H9 (cell line): ENCODE measurements at regions not wholly inside any gene's neighbourhood (a gene's known extent, or its start where the extent isn't known, plus 50 kb on each side); places are given as distances from the start of the nearest gene placed in this dataset.

Experiments used
- DNase-seq: peaks from one replicate; pipeline ENCODE4 v3.0.0-alpha.2; 2017
- H2AFZ ChIP-seq: one replicate; pipeline ENCODE4 v1.6.1; 2013; ENCODE audit warnings: mild to moderate bottlenecking, low read length, control low read depth, moderate library complexity
- H2AK5ac ChIP-seq: 2 replicates; pipeline ENCODE4 v1.6.1; 2013; ENCODE audit warnings: low read length, control low read depth, mixed read lengths; ENCODE audit not compliant: insufficient read length
- H2BK120ac ChIP-seq: one replicate; pipeline ENCODE4 v1.6.1; 2013; ENCODE audit warnings: low read depth, mild to moderate bottlenecking, low read length, control low read depth, inconsistent platforms; ENCODE audit not compliant: poor library complexity, severe bottlenecking
- H2BK12ac ChIP-seq: 2 replicates; pipeline ENCODE4 v1.6.1; 2013; ENCODE audit warnings: low read length, control low read depth, mixed read lengths, low read depth; ENCODE audit not compliant: insufficient read length
- H2BK15ac ChIP-seq: 2 replicates; pipeline ENCODE4 v1.6.1; 2013; ENCODE audit warnings: low read depth, low read length, control low read depth
- H2BK20ac ChIP-seq: one replicate; pipeline ENCODE4 v1.6.1; 2013; ENCODE audit warnings: low read depth, mild to moderate bottlenecking, low read length, control low read depth, inconsistent platforms; ENCODE audit not compliant: poor library complexity, severe bottlenecking
- H2BK5ac ChIP-seq: 2 replicates; pipeline ENCODE4 v1.6.1; 2013; ENCODE audit warnings: low read length, control low read depth, mixed read lengths; ENCODE audit not compliant: insufficient read length
- H3K14ac ChIP-seq: 2 replicates; pipeline ENCODE4 v1.6.1; 2013; ENCODE audit warnings: low read length, control low read depth; ENCODE audit not compliant: insufficient read depth
- H3K18ac ChIP-seq: 2 replicates; pipeline ENCODE4 v1.6.1; 2013; ENCODE audit warnings: low read depth, mild to moderate bottlenecking, mixed read lengths, low read length, control low read depth; ENCODE audit not compliant: insufficient read length
- H3K23ac ChIP-seq: 2 replicates; pipeline ENCODE4 v1.6.1; 2013; ENCODE audit warnings: low read length, control low read depth, mixed read lengths, low read depth; ENCODE audit not compliant: insufficient read length
- H3K23me2 ChIP-seq: 2 replicates; pipeline ENCODE4 v1.6.1; 2013; ENCODE audit warnings: low read depth, mild to moderate bottlenecking, mixed read lengths, low read length, control low read depth; ENCODE audit not compliant: insufficient read length, poor library complexity, severe bottlenecking
- H3K27ac ChIP-seq: 2 replicates; pipeline ENCODE4 v1.5.1; 2013; ENCODE audit warnings: low read length, control low read depth, mixed read lengths, low read depth; ENCODE audit not compliant: insufficient read length
- H3K27me3 ChIP-seq: 2 replicates; pipeline ENCODE4 v1.6.1; 2013; ENCODE audit warnings: low read length, control low read depth, inconsistent platforms; ENCODE audit not compliant: insufficient read depth
- H3K4ac ChIP-seq: 2 replicates; pipeline ENCODE4 v1.6.1; 2013; ENCODE audit warnings: low read depth, mild to moderate bottlenecking, control low read depth, inconsistent platforms, low read length, moderate library complexity
- H3K4me1 ChIP-seq: 2 replicates; pipeline ENCODE4 v1.6.1; 2013; ENCODE audit warnings: low read length, control low read depth, inconsistent platforms; ENCODE audit not compliant: insufficient read depth
- H3K4me2 ChIP-seq: 2 replicates; pipeline ENCODE4 v1.6.1; 2013; ENCODE audit warnings: low read length, control low read depth, mixed read lengths; ENCODE audit not compliant: insufficient read length, insufficient read depth
- H3K56ac ChIP-seq: 2 replicates; pipeline ENCODE4 v1.6.1; 2013; ENCODE audit warnings: low read depth, mild to moderate bottlenecking, mixed read lengths, low read length, control low read depth; ENCODE audit not compliant: insufficient read length
- H3K79me1 ChIP-seq: 2 replicates; pipeline ENCODE4 v1.6.1; 2013; ENCODE audit warnings: low read depth, mild to moderate bottlenecking, moderate library complexity, low read length, control low read depth, inconsistent platforms; ENCODE audit not compliant: insufficient read depth, poor library complexity, severe bottlenecking
- H3K79me2 ChIP-seq: 2 replicates; pipeline ENCODE4 v1.6.1; 2013; ENCODE audit warnings: low read length, control low read depth, inconsistent platforms; ENCODE audit not compliant: insufficient read depth
- H3K9ac ChIP-seq: 2 replicates; pipeline ENCODE4 v1.6.1; 2013; ENCODE audit warnings: low read length, control low read depth, mixed read lengths; ENCODE audit not compliant: insufficient read length; ENCODE audit errors: extremely low read depth
- H3K9me3 ChIP-seq: one replicate; pipeline ENCODE4 v1.6.1; 2013; ENCODE audit warnings: low read depth, low read length, inconsistent platforms; ENCODE audit not compliant: control insufficient read depth
- H3T11ph ChIP-seq: one replicate; pipeline ENCODE4 v1.6.1; 2013; ENCODE audit warnings: mild to moderate bottlenecking, low read length, control low read depth, inconsistent platforms
- H4K20me1 ChIP-seq: one replicate; pipeline ENCODE4 v1.6.1; 2013; ENCODE audit not compliant: control insufficient read depth, insufficient read length, insufficient read depth
- H4K5ac ChIP-seq: 2 replicates; pipeline ENCODE4 v1.6.1; 2013; ENCODE audit warnings: low read depth, mild to moderate bottlenecking, mixed read lengths, low read length, control low read depth; ENCODE audit not compliant: insufficient read length
- H4K8ac ChIP-seq: replicated peaks from 2 replicates; pipeline ENCODE4 v1.6.1; 2013; ENCODE audit warnings: low read length, control low read depth, mixed read lengths, low read depth; ENCODE audit not compliant: insufficient read length
- H4K91ac ChIP-seq: 2 replicates; pipeline ENCODE4 v1.6.1; 2013; ENCODE audit warnings: low read depth, mild to moderate bottlenecking, moderate library complexity, mixed read lengths, low read length, control low read depth; ENCODE audit not compliant: insufficient read length
- H3K27ac Mint-ChIP-seq, 3 experiments: 2 replicates in 2 of 3; 3 replicates in 1 of 3; pipeline ENCODE4 v1.8.0; 2020 to 2021; ENCODE audit warnings: mixed read lengths in 3 of 3, mild to moderate bottlenecking in 1 of 3, moderate library complexity in 1 of 3
- H3K27me3 Mint-ChIP-seq: 2 replicates; pipeline ENCODE4 v1.8.0; 2021; ENCODE audit warnings: low read depth, mild to moderate bottlenecking, moderate library complexity, mixed read lengths
- H3K36me3 Mint-ChIP-seq, 3 experiments: 2 replicates in 2 of 3; 3 replicates in 1 of 3; pipeline ENCODE4 v1.8.0; 2020 to 2021; ENCODE audit warnings: low read depth in 3 of 3, mixed read lengths in 3 of 3; ENCODE audit not compliant: insufficient read depth in 1 of 3
- H3K4me1 Mint-ChIP-seq, 2 experiments: 2 replicates each; pipeline ENCODE4 v1.8.0; 2020; ENCODE audit warnings: mixed read lengths in 2 of 2
- H3K4me3 Mint-ChIP-seq, 2 experiments: 2 replicates in 1 of 2; 3 replicates in 1 of 2; pipeline ENCODE4 v1.8.0; 2020 to 2021; ENCODE audit warnings: mild to moderate bottlenecking in 2 of 2, mixed read lengths in 2 of 2, moderate library complexity in 1 of 2
- H3K9me3 Mint-ChIP-seq, 2 experiments: 2 replicates in 1 of 2; 3 replicates in 1 of 2; pipeline ENCODE4 v1.8.0; 2020; ENCODE audit warnings: mild to moderate bottlenecking in 2 of 2, mixed read lengths in 2 of 2, moderate library complexity in 1 of 2
- WGBS: extraction: QIAGEN DNeasy Blood & Tissue Kit; methylation state at CpG from one replicate; pipeline ENCODE4 v1.1.7; 2013; ENCODE audit warnings: missing lambda C conversion rate, low lambda C conversion rate, mixed read lengths; ENCODE audit not compliant: insufficient read length; ENCODE audit errors: extremely low coverage; 5-methylcytosine and 5-hydroxymethylcytosine counted together
- TF ChIP-seq, protein P1 (sequence below): fragments of 200-600 bp; sonication (generic); conservative IDR thresholded peaks from 3 replicates; pipeline ENCODE4 v1.8.0; 2021; ENCODE audit warnings: antibody characterized with exemption, mild to moderate bottlenecking

DNA sequence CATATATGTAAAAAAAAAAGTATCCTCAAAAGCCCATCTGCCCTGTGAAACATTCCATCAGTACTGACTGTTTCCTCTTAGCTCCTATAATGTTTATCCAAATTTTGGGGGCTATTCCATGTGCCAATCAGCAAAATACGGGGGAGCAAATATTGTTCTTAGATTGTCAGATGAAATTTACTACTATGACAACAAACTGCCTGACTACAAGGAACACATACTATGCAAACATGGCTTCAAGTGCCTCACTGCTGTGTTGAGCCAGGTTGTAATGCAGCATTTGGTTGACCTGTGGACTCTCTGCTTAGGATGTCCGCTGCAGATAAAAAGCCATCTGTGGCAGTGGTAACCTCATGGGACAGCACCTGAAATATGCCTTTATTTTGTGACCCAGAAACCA, 98.2 kb upstream of the SCEL start:
- Mint-ChIP-seq H3K36me3 (peaks cover 0 to 2% (median 0%) of the 10 kb centered on the region in 3 experiments; a peak in 2 of 7 replicates), H3K4me3 (no peak overlapping the region), H3K9me3 (no peaks in the 10 kb centered on the region; a peak in 1 of 5 replicates), H3K27ac (no peak overlapping the region), H3K27me3 (no peaks in the 10 kb centered on the region), H3K4me1 (no peaks in the 10 kb centered on the region)
- Histone ChIP-seq H3T11ph (no peak overlapping the region), H4K8ac (no peak overlapping the region), H2BK20ac (no peak overlapping the region), H3K4ac (no peak overlapping the region), H3K27ac (no peak overlapping the region), H4K5ac (no peak overlapping the region), H4K91ac (no peak overlapping the region), H3K9me3 (no peaks in the 10 kb centered on the region), H2BK5ac (no peak overlapping the region), H3K23ac (no peak overlapping the region), H2AK5ac (no peak overlapping the region), H3K27me3 (no peaks in the 10 kb centered on the region), H2AFZ (no peak overlapping the region), H3K56ac (no peak overlapping the region), H3K18ac (no peak overlapping the region), H2BK120ac (no peak overlapping the region), H2BK15ac (no peak overlapping the region), H3K9ac (no peak overlapping the region), H3K79me1 (no peaks in the 10 kb centered on the region), H3K23me2 (no peaks in the 10 kb centered on the region), H3K4me2 (no peak overlapping the region), H2BK12ac (no peak overlapping the region), H3K4me1 (no peaks in the 10 kb centered on the region), H3K14ac (no peak overlapping the region), H3K79me2 (no peaks in the 10 kb centered on the region), H4K20me1 (no peaks in the 10 kb centered on the region)
- no CpG with 5 or more reads among the region's 2 CpGs for WGBS
- TF ChIP-seq, protein P1, sequence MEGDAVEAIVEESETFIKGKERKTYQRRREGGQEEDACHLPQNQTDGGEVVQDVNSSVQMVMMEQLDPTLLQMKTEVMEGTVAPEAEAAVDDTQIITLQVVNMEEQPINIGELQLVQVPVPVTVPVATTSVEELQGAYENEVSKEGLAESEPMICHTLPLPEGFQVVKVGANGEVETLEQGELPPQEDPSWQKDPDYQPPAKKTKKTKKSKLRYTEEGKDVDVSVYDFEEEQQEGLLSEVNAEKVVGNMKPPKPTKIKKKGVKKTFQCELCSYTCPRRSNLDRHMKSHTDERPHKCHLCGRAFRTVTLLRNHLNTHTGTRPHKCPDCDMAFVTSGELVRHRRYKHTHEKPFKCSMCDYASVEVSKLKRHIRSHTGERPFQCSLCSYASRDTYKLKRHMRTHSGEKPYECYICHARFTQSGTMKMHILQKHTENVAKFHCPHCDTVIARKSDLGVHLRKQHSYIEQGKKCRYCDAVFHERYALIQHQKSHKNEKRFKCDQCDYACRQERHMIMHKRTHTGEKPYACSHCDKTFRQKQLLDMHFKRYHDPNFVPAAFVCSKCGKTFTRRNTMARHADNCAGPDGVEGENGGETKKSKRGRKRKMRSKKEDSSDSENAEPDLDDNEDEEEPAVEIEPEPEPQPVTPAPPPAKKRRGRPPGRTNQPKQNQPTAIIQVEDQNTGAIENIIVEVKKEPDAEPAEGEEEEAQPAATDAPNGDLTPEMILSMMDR = no peak
- DNase-seq = no peak
